HL-60 (cell line): ENCODE measurements at regions not wholly inside any gene's neighbourhood (a gene's known extent, or its start where the extent isn't known, plus 50 kb on each side); places are given as distances from the start of the nearest gene placed in this dataset.

Source experiments
- GABPA ChIP-seq: IDR thresholded peaks from 2 replicates; pipeline ENCODE4 v1.6.1; 2012; ENCODE audit warnings: low read depth
- POLR2AphosphoS5 ChIP-seq: IDR thresholded peaks from 2 replicates; pipeline ENCODE4 v1.6.1; 2012; ENCODE audit warnings: low read depth
- REST ChIP-seq: IDR thresholded peaks from 2 replicates; pipeline ENCODE4 v1.6.1; 2012; ENCODE audit warnings: low read depth; ENCODE audit not compliant: insufficient replicate concordance
- SPI1 ChIP-seq: IDR thresholded peaks from 2 replicates; pipeline ENCODE4 v1.6.1; 2012; ENCODE audit warnings: low read depth, mild to moderate bottlenecking, borderline replicate concordance
- TF ChIP-seq, protein P1 (sequence below): IDR thresholded peaks from one replicate; pipeline ENCODE4 v1.5.1; 2011; ENCODE audit warnings: low read length, control low read depth, inconsistent platforms; ENCODE audit not compliant: insufficient read depth

- TF ChIP-seq, protein P1, sequence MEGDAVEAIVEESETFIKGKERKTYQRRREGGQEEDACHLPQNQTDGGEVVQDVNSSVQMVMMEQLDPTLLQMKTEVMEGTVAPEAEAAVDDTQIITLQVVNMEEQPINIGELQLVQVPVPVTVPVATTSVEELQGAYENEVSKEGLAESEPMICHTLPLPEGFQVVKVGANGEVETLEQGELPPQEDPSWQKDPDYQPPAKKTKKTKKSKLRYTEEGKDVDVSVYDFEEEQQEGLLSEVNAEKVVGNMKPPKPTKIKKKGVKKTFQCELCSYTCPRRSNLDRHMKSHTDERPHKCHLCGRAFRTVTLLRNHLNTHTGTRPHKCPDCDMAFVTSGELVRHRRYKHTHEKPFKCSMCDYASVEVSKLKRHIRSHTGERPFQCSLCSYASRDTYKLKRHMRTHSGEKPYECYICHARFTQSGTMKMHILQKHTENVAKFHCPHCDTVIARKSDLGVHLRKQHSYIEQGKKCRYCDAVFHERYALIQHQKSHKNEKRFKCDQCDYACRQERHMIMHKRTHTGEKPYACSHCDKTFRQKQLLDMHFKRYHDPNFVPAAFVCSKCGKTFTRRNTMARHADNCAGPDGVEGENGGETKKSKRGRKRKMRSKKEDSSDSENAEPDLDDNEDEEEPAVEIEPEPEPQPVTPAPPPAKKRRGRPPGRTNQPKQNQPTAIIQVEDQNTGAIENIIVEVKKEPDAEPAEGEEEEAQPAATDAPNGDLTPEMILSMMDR = no peak
- TF ChIP-seq POLR2AphosphoS5 = no peak
- TF ChIP-seq REST = no peak
- TF ChIP-seq GABPA = no peak
- peak; percentile 3; the same call in 1 of the 2 replicates for TF ChIP-seq SPI1
These were observed 263.2 kb downstream of the SEC23A start for GRCh38 chr14:38839694-38840365.
